AG04450 (cell line): ENCODE measurements at regions not wholly inside any gene's neighbourhood (a gene's known extent, or its start where the extent isn't known, plus 50 kb on each side); places are given as distances from the start of the nearest gene placed in this dataset.

Experiments
- CTCF ChIA-PET: fragments of 300-600, 350-600 bp; formaldehyde crosslinking; extraction: SDS; loops from one replicate; lab custom pipeline; 2022; ENCODE audit warnings: antibody characterized with exemption, inconsistent platforms; lab: Charles Lee
- POLR2A ChIA-PET: fragments of 350-600 bp; formaldehyde crosslinking; extraction: SDS; loops from one replicate; lab custom pipeline; 2021; ENCODE audit warnings: antibody characterized with exemption, inconsistent platforms; lab: Yijun Ruan, JAX
- DNase-seq: peaks from one replicate; pipeline ENCODE4 v3.0.0-alpha.2; 2011; ENCODE audit warnings: low read depth, low spot score
- H3K27ac ChIP-seq: one replicate; pipeline ENCODE4 v1.5.1; 2012; ENCODE audit warnings: low read depth, low read length, control low read depth
- H3K27me3 ChIP-seq: one replicate; pipeline ENCODE4 v1.6.0; 2012; ENCODE audit warnings: low read length; ENCODE audit not compliant: control insufficient read depth, insufficient read depth
- H3K4me3 ChIP-seq: 2 replicates; pipeline ENCODE4 v1.5.1; 2011; ENCODE audit warnings: mild to moderate bottlenecking, low read depth, low read length, control low read depth
- H3K9me3 ChIP-seq: 2 replicates; pipeline ENCODE4 v1.5.1; 2012; ENCODE audit warnings: low read length; ENCODE audit not compliant: control insufficient read depth, insufficient read depth
- CTCF ChIP-seq: IDR thresholded peaks from 2 replicates; pipeline ENCODE4 v1.5.1; 2011; ENCODE audit warnings: low read depth, low read length, control low read depth, inconsistent platforms

GRCh38 chr12:97300431-97300830 lies 162.2 kb upstream of the RMST start:
- H3K9me3 ChIP-seq = peaks cover 7% of the 10 kb centered on the region; the same call in 1 of the 2 replicates
- no peaks in the 10 kb centered on the region for H3K27me3 ChIP-seq
- H3K4me3 ChIP-seq = no peak overlapping the region
- ChIA-PET POLR2A (no interaction called here), CTCF (no interaction called here)
- no peak for DNase-seq
- no peak for TF ChIP-seq CTCF
- no peak overlapping the region for H3K27ac ChIP-seq

DNA sequence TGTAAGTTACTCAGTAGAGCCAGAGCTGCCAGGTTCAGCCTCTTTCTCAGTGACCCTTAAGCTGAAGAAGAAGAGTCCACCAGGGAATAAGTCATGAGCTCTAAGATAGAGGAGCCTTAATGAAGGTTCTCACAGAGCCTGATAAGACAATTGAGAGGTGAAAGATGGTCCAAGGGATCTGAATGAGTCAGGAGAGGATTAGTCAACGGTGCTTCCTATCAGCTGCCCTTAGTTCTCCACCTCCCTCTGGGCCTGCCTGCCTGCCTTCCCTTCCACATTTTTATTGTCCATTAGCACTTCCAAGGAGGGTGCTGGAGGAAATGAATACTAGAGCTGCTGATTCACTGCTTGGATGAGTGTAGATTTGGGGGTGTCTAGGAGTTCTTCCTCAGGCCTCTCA lies 161.7 kb upstream of the RMST start:
- Histone ChIP-seq H3K9me3 (peaks cover 3% of the 10 kb centered on the region; the same call in 1 of the 2 replicates), H3K27ac (no peak overlapping the region), H3K27me3 (no peaks in the 10 kb centered on the region), H3K4me3 (no peak overlapping the region)
- no peak for DNase-seq
- CTCF ChIA-PET = no interaction called here
- no peak for TF ChIP-seq CTCF
- POLR2A ChIA-PET = no interaction called here

DNA sequence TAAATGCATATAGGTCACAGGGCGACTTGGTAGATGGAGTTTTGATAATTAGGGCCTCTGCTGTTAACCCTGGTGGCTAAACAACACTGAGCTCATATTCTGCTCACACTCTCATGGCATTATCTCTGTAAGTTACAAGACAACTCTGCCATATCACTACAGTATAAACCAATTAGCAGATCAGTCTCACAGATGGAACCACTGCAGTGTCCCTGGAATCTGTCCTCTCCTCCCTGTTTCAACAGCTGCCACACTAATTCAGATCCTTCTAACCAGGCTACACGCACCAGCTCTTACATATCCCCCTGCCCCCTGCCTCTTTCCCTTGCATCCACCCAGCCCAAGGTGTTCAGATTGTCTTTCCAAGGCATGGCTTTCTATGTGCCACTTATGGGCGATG lies 161.0 kb upstream of the RMST start:
- H3K27me3 ChIP-seq = no peaks in the 10 kb centered on the region
- TF ChIP-seq CTCF = no peak
- H3K4me3 ChIP-seq = no peak overlapping the region
- ChIA-PET CTCF (no interaction called here), POLR2A (no interaction called here)
- peaks cover 3% of the 10 kb centered on the region; the same call in 1 of the 2 replicates for H3K9me3 ChIP-seq
- no peak for DNase-seq
- no peak overlapping the region for H3K27ac ChIP-seq

- no peak overlapping the region for H3K27ac ChIP-seq
- H3K27me3 ChIP-seq = no peaks in the 10 kb centered on the region
- no peak overlapping the region for H3K4me3 ChIP-seq
- ChIA-PET POLR2A (no interaction called here), CTCF (interaction anchor here (1.5 kb wide), 1 partner anchor 728 kb away, joined by 6 read pairs; no protein-coding TSS in a partner anchor)
- no peak for TF ChIP-seq CTCF
- DNase-seq = no peak
- no peaks in the 10 kb centered on the region; the same call in 1 of the 2 replicates for H3K9me3 ChIP-seq
Observed at GRCh38 chr12:97305651-97306050, 157.0 kb upstream of the RMST start.

GRCh38 chr12:97306147-97306546 lies 156.5 kb upstream of the RMST start:
- DNase-seq = no peak
- ChIA-PET CTCF (interaction anchor here (5.5 kb wide), 1 partner anchor 728 kb away, joined by 47 read pairs; no protein-coding TSS in a partner anchor), POLR2A (no interaction called here)

More at GRCh38 chr12:97306147-97306546, 156.5 kb upstream of the RMST start:
- H3K27me3 ChIP-seq = no peaks in the 10 kb centered on the region
- TF ChIP-seq CTCF = no peak
- H3K9me3 ChIP-seq = no peaks in the 10 kb centered on the region; the same call in 1 of the 2 replicates
- H3K27ac ChIP-seq = no peak overlapping the region
- no peak overlapping the region for H3K4me3 ChIP-seq
